Embryonic facial prominence (tissue), 1 donor: ENCODE measurements at regions not wholly inside any gene's neighbourhood (a gene's known extent, or its start where the extent isn't known, plus 50 kb on each side); places are given as distances from the start of the nearest gene placed in this dataset.

Experiments
- DNase-seq: peaks from one replicate; pipeline ENCODE4 v3.0.0-alpha.2; 2016; ENCODE audit errors: extremely low spot score

DNA sequence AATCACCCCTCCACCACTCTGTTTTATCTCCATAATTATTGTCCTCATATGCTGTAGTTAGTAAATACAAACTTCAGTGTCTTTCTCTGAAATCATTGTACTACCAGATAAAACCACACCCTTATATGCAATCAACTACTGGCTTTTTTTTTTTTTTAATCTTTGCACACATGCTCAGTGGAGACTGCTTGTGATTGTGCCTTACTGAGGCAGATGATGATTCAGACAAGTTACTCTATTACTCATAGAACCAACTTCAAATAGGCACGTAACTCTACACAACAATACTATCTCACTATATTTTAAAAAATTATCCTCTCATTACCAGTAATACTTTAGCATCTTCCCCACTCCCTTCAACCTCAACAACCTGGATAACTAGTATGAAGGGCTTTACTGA, 1278.4 kb upstream of the PIK3C3 start:
- no peak for DNase-seq

DNA sequence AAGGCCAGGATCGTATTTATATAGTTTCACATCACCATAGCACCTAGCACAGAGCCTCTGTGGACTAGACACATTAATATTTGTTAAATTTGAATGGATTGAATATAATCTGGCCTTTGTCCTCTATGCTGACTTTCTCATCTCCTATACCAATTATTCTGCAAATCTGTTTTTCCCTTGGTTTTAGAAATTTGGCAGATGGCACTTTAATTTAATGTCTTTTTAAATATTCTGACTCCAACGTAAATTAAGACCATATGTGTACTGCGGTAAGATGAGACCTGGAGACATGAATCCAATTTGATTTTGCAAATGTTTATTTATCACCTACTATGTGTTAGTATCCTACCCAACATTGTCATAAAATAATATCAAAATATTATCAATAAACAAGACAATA, 1281.9 kb upstream of the PIK3C3 start:
- DNase-seq, result no peak

DNA sequence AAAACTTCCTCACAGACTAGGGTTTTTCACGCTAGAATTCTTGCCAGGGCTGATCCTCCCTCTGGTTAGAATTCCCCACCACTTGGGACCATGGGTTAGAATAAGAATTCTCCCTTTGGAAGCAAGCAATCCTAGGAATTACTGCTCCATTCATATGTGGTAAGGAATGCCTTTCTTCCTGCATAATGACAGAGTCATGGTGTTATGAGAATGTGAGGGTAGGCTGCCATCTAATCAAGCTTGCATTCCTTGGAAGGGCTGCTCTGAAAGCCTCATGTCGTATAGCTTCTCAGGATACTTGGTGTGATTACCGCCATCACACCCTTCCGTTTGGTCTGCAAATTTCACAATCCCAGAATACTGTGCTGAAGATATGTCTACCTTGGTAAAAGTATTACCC, 1282.4 kb upstream of the PIK3C3 start:
- DNase-seq, result no peak

DNA sequence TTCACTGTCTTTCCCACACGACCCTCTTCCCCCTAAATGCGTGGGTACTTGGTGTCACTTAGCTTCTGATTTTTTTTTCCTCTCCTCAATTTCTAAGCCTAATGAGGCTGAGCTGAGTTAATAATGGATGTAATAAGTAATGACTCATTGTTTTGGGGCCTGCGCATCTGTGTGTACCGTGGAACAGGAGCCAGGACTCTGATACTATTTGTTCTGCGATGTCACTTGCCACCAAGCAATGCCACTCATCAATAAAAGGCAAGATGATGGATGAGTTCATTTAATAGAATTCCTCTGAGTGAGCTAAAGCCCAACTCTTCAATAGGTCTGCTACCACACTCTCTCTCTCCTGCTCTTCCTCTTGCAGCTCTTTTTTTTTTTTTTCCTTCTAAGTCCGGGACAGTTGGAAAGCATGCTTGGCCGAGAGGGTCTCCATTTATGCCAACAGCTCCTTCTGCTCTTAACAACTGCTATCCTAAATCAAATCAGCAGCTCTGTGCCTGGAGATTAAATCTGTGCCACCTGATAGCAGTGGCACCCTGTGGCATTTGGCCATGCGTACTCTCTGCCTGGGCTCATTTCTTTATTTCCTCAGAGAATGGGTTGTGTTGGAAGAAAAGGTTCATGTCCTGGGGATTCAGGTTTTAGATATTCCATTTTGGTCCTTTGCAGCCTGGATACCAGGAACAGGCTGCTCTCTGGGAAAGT, 1284.2 kb upstream of the PIK3C3 start:
- DNase-seq, result no peak

DNA sequence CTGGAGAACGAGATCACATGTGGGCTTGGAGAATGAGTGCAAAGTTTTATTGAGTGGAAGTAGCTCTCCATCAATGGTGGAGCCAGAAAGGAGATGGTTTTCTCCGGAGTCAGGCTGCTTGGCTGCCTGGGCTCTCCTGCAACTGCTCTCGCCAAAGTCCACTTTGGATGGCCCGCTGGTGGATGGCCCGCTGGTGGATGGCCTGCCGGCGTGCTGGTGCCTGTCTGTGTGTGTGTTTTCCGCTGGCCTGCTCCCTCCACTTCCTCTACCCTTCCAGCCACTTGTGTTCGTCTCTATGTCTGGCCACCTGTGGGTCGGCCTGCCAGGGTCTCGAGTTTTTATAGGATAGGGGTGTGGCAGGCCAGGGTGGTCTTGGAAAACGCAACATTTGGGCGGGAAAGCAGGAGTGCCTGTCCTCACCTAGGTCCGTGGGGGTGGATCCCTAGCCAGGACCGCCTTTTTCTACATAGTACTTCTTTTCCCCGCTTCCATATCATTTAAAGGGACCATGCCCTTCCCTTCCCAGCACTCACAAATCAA, 1292.1 kb upstream of the PIK3C3 start:
- DNase-seq, result no peak

DNA sequence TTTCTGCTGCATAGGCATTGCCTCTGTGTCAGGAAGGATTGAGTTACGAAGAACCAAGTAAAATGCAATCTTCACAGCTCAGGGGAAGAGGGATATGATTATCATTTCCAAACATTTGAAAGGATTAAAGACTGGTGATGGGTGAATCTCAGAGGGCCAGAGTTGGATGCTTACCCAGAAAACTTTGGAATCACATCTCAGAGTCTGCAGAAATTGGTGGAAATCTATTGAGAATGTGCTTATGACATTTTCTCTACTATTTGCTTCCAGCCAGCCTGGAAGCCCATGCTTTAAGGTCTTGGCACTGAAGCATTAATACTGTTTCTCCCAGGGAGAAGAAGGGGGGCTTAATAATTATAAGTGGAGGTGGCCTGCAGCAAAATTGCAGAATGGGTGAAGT, 1301.4 kb upstream of the PIK3C3 start:
- no peak for DNase-seq

DNA sequence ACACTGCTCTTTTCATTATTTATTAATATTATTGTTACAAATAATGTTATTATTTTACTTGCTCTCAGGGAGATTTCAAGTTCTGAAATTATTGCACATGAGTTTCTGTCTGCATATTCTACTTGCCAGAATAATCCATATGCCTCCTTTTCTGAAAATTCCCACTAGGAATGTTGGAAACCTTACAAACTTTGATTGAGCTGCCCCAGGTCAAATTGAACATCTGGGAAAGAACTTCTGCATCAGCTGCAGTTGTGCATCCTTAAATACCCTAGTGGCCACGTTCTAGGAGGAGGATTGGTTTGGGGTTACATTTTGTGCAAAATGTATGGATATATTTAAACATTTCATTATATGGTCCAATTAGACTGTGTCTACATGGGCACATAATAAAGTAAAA, 1302.7 kb upstream of the PIK3C3 start:
- no peak for DNase-seq

DNA sequence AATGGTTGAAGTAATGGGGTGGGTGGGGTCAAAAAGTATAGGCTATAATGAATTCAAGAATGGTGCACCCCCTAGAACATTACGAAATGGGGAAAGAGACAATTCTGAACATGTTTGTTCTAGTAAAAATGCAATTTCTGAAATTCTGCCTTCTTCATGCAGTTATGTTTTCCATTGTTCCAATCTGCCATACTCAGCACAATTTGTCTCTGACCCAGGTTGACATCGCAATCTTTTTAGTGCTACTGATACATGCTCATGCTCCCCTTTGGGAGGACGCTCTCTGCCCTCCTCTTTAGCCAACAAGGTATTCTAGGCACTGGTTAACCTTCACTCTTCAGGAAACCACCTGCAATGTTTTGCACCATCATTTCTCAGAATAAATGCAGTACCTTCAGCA, 1303.9 kb upstream of the PIK3C3 start:
- no peak for DNase-seq

DNA sequence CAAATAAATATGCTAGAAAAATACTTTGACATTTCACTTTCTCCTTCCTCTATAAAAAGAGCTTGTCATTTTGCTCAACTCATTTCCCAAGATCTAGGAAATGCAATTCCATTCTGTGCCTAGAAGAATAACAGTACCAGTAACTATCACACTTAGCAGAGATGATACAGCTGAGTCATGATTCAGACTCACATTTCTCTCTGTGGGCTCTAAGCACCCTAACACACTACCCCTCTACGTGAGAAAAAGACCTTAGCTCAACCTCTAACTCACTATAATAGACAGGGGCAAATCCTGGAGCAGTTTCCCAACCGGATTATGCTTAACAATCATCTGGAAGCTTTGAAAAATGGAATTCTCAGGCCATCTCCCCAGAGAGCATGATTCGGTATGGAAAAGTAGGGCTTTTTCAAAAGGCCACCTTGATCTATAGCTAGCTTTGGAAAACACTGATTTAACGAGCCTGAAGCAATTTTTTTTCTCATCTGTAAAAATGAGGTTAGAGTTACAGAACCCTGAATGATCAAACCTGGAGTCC, 1312.3 kb upstream of the PIK3C3 start:
- DNase-seq, result no peak

DNA sequence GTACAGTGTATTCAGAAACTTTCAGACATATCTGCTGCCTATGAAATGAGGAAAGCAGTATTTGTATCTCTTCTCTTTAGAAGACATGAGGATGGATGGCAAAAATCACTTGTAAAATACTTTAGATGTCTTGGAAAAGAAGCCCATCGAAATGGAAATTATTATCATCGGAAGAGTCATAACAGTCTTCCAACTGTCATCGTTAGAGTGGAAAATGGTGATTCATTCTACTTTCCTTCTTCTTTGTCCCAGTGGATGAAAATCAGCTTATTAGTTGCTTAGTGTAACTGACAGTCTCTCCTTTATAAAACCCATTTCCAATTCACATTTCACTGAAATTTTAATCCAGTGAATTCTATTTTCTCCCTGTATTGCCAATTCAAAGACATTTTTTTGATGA, 1323.7 kb upstream of the PIK3C3 start:
- DNase-seq, result no peak

DNA sequence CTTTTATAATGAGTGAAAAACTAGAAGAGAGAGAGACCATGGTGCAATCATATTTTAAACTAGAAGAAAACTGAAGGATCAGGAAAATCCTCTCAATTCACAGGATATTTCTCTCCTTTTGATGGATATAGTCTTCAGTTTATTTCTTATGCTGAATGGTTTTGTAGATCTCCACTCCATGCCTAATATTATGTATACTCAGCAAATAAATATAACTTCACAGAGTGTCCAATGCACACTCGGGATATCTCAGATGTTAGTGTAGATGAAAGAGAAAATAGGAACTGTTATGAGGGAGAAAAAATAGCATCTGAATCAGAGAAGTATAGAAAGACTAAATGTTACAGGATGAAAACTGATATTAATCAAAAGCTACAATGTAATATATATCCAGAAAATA, 1324.5 kb upstream of the PIK3C3 start:
- no peak for DNase-seq

DNA sequence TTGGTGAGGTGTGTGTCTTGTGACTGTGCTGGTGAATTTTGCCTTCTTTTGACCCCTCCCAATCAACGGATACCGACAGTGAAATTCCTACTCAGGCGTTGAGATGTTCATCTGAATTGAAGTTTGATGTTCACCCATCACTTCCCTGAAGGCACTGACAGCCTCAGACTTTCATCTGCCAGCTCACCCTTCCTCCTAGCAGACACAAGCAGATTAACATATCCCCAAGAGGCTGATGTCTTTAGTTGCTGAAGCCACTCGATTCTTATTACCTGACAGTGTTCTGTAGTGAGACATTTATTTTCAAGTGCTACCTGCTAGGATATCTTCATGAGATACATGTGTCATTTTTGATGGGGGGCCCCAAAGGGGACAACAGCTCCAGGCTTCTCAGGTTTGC, 1330.1 kb upstream of the PIK3C3 start:
- DNase-seq, result no peak

DNA sequence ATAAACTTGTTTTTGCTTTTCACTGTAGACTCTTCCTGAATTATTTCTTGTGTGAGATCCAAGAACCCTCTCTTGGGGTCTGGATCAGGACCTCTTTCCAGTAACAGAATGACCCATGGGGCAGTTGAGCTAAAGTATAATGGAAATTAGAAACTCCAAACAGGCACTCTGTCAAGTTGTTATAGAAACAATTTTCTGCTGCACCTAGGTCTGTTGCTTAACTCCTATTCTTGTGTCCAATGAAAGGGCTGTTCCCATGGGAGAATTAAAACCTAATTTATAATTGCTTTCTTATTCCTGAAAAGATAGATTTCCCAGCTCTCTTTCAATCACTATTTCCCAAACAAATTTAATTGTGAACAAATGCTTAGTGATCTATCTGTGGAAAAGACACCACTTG, 1341.3 kb upstream of the PIK3C3 start:
- no peak for DNase-seq

DNA sequence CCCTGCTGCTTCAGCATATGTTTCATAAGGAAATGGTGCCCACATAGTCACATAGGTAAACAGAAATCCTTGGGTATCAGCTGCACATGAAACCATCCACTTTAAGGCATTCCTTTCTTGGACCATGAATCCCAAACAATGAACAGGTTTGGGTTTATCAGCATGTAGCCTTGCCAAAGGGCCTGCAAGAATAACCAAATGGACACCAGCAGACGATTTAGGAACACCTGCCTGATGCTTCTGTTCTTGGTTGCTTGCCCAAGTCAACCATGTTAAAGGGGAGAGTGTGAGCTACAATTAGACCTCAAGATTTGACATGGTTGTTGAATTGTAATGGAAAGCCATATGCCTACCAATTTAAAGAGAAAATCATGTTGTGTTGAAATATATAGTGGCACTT, 1342.7 kb upstream of the PIK3C3 start:
- DNase-seq, result no peak

DNA sequence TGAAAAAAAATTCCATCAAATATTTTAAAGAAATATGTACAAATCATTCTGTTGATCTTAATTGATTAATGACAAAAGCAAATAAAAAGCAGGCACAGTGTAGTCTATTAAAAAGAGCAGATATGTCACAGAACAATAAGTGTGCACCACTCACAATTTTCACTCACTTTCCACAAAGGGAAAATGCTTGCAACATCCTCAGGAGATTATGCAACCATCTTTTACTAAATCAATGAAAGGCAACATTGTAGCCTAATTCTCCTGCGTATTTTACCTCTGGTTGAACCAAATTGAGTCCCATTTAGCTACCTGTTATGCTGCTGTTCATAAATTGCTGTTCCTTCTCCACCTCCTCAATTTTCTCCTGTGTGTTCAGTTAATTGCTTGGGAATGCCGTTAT, 1346.8 kb upstream of the PIK3C3 start:
- DNase-seq, result no peak

DNA sequence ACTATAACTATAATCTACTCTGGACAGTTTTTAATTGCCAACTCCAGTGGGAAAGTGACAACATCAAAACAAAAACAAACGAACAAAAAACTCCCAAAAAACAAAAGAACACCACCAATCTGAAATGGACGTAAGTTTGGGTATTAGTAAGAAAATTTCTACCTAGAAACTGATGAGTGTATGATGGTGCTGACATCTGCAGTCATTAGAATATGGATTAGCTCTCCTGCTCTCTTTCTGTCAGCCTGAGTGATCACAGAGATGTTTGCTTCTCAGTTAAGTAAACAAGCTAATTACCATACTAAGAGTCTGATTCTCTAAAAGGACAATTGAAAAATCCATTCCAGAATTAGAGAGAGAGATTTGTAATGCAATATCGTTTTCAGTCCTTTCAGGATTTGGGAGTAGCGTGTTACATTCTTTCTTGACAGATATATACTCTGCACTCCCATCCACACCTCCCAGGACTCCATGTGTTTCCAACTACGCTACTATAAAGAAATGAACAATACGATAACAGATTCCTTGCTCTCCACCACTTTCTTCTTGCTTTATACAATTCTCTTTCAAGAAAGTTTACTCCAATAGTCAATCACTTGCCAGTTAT, 1347.4 kb upstream of the PIK3C3 start:
- no peak for DNase-seq

DNA sequence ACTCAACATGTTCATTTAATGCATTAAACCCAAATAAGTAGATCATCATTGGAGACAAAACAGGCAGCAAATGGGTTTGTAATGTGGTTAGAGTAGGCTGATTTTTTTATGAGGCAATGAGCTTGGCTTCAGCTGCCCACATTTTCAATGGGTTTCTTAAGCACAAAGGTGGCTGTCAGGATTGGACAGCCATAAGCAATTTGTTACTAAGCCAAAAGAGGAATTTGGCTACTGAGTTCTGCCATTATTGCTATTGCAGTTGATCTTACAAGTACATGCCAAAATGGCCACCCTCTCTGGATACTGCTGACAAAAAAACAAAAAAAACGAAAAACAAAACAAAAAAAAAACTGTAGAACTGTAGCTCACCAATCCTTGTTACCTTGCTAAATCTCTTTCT, 1348.0 kb upstream of the PIK3C3 start:
- no peak for DNase-seq

DNA sequence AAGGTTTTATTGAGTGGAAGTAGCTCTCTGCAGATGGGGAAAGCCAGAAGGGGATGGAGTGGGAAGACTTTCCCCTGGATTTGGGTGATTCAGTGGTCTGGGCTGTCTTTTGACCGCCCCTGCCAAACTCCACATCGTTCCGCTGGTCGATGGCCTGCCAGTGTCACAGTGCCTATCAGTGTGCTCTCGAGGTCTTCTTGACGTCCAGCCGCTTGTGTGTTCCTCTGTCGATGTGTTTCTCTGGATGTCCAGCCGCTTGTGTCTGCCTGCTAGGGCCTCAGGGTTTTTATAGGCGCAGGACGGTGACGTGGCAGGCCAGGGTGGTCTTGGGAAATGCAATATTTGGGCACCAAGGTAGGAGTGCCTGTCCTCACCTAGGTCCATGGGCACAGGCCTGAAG, 1371.4 kb upstream of the PIK3C3 start:
- DNase-seq, result no peak

DNA sequence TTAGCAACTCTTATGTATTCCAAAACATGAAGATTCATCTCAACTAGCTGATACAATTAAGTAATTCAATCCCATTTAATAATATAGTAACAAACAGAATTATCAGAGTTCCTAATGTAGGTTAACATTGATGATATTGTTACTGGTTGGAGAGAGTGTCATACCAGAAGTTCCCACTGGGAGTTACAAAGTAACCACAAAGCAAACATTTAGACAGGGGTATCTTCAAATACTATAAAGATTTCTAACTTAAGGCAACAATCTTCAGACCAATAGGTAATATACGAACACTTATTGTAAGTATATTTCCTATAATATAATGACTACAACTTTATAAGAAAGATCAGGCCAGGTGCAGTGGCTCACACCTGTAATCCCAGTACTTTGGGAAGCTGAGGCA, 1372.9 kb upstream of the PIK3C3 start:
- no peak for DNase-seq

DNA sequence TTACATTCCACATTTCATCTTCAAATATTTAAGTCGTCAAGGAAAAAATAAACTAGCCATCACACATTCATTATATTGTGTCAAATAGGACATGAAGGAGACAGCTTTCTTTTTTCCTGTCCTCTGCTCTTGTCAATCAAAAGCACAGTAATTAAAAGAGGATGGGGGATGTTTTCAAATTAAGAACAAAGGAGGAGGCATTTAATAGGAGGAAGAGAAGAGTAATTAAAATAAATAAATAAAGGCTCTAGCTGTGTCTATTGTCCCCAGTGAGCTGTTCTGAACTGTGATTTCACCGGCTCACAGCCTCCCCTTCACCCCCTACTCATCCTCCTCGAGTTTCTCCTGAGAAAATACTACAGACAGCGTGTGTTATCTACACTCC, 1377.1 kb upstream of the PIK3C3 start:
- no peak for DNase-seq

DNA sequence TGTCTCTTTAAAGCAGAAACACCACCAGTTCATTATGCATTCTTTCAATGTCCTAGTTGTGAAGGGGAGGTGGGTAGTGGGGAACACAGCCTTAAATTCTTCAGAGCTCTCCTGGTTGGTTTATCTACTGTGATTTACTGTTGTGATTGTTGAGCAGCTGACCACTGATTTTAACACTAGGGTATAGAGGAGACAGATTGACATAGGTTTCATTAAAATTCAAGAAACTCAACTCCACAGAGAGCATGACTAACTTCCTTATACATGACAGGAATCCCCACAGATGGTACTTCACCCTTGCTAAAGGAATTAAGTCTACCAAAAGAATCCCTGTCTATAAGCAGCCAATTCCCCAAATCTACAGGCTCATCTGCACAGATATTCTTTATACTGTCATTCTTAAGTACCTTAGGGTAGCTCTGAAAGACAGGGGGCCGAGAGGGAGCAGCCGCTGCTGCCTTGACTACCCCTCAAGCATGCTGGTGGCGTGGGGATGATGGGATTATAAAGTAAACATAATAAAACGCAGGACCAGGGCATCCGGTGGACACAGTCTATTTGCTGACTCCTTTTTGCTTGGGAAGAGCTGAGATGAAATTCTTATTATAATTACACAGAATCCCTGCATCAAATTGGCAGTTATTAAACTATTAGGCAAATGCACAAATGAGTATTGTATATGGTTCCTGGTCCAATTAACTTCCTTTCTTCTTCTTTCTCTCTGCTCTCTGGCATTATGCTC, 1377.6 kb upstream of the PIK3C3 start:
- no peak for DNase-seq

DNA sequence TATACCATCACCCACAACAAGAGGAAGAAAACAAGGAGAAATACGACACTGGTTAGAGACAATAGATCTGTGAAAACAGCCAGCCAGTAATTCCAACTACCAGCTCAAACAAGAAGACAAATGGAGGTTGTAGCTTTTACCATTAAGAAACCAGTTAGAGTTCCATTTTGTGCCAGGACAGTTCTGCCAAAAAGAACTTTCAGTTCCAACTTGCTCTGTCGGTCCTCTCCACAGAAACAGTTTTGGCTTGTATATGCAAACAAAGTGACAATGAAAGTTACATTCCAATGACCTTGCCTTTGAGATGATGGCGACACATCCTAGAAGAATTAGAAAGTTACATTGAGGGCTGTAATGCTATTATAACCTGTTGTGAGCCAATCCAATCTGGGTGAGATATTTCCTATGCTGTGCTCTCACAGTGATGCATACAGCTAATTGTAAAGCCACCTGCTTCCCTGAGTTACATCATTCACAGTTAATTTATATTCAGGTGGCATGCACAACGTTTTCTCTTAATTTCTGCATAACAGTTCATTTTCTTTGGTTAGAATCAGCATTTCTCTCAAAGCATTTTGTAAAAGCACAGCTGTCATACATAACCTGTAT, 1378.4 kb upstream of the PIK3C3 start:
- DNase-seq, result no peak
